ENCODE measurements at regions not wholly inside any gene's neighbourhood (a gene's known extent, or its start where the extent isn't known, plus 50 kb on each side); places are given as distances from the start of the nearest gene placed in this dataset.

DNA sequence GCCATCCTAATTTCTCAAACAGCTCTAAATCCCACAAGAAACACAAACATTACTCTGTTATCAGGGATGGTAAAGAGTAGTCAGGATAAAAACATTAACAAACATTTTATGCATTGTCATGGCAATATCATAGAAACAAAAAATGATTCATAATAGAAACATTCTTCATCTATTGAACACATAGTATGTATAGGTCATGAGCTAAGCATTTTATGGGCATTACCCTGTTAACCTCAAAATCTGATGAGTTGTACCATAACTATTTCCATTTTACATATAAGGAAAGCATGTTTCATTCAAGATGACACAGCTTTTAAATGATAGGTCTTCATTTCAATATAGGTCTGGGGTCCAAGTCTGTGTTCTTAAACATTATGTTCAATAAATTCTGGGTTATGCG, 344.9 kb downstream of the RND3 start:
- Histone ChIP-seq H3K9me3 (no peaks in the 10 kb centered on the region), H3K27me3 (no peaks in the 10 kb centered on the region), H3K27ac (no peak overlapping the region), H3K4me1 (ENCODE audit: insufficient read depth) (no peaks in the 10 kb centered on the region), H3K4me3 (no peak overlapping the region), H3K36me3 (no peaks in the 10 kb centered on the region)
- 91 to 98% (median 96%) methylated on average over 1 of the region's 1 CpG for WGBS, 3 donors
- intact Hi-C loops (cut with DNase I), result no loop called here
- DNase-seq, result no peak
- TF ChIP-seq POLR2A (IDR thresholded peaks at IDR 0.05) (no peak), EP300 (IDR thresholded peaks at IDR 0.05) (no peak)
- TF ChIP-seq, protein P1, sequence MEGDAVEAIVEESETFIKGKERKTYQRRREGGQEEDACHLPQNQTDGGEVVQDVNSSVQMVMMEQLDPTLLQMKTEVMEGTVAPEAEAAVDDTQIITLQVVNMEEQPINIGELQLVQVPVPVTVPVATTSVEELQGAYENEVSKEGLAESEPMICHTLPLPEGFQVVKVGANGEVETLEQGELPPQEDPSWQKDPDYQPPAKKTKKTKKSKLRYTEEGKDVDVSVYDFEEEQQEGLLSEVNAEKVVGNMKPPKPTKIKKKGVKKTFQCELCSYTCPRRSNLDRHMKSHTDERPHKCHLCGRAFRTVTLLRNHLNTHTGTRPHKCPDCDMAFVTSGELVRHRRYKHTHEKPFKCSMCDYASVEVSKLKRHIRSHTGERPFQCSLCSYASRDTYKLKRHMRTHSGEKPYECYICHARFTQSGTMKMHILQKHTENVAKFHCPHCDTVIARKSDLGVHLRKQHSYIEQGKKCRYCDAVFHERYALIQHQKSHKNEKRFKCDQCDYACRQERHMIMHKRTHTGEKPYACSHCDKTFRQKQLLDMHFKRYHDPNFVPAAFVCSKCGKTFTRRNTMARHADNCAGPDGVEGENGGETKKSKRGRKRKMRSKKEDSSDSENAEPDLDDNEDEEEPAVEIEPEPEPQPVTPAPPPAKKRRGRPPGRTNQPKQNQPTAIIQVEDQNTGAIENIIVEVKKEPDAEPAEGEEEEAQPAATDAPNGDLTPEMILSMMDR (IDR thresholded peaks at IDR 0.05), result no peak

- TF ChIP-seq, protein P1 (IDR thresholded peaks at IDR 0.05), result no peak
- no peak for TF ChIP-seq EP300 (IDR thresholded peaks at IDR 0.05)
- no peak for TF ChIP-seq POLR2A (IDR thresholded peaks at IDR 0.05)
- Histone ChIP-seq H3K4me1 (ENCODE audit: insufficient read depth) (no peaks in the 10 kb centered on the region), H3K36me3 (no peaks in the 10 kb centered on the region), H3K27me3 (no peaks in the 10 kb centered on the region), H3K9me3 (no peaks in the 10 kb centered on the region), H3K27ac (no peak overlapping the region), H3K4me3 (no peak overlapping the region)
- no peak for DNase-seq
- WGBS, 3 donors, result 38 to 46% (median 44%) methylated on average over 4 of the region's 4 CpGs
- intact Hi-C loops (cut with DNase I), result no loop called here
Observed at GRCh38 chr2:150141226-150142001, 346.1 kb downstream of the RND3 start.

DNA sequence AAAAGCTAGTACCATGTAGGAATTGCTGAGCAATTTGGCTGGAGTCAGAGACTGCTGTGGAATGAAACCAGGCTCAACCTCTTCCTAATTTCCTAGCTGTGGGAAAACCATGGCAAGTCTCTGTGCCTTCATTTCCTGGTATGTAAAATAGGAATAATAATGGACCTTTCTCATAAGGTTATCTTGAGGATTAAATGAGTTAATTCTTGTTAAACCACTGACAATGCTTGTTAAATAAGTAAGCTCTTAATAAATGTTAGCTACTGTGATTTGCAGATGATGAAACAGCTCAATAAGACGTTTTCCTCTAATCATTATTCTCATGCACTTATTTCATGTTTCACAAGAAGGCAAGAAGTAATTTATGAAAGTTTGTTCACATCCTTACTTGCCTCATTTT, 346.7 kb downstream of the RND3 start:
- WGBS, 3 donors, result 37 to 50% (median 38%) methylated on average over 1 of the region's 1 CpG
- DNase-seq, result no peak
- intact Hi-C loops (cut with DNase I), result no loop called here
- Histone ChIP-seq H3K27me3 (no peaks in the 10 kb centered on the region), H3K36me3 (no peaks in the 10 kb centered on the region), H3K4me1 (ENCODE audit: insufficient read depth) (no peaks in the 10 kb centered on the region), H3K27ac (no peak overlapping the region), H3K4me3 (no peak overlapping the region), H3K9me3 (no peaks in the 10 kb centered on the region)
- TF ChIP-seq POLR2A (IDR thresholded peaks at IDR 0.05), result no peak
- TF ChIP-seq EP300 (IDR thresholded peaks at IDR 0.05), result no peak
- TF ChIP-seq, protein P1 (IDR thresholded peaks at IDR 0.05), result no peak

GRCh38 chr2:150138587-150138986, 348.9 kb downstream of the RND3 start:
- no peak overlapping the region for H3K4me3 ChIP-seq
- H3K9me3 ChIP-seq, result no peaks in the 10 kb centered on the region
- intact Hi-C loops (cut with DNase I), result no loop called here
- WGBS, 3 donors, result 87 to 96% (median 89%) methylated on average over 4 of the region's 4 CpGs
- no peak overlapping the region for H3K27ac ChIP-seq
- no peaks in the 10 kb centered on the region for H3K4me1 ChIP-seq (ENCODE audit: insufficient read depth)
- TF ChIP-seq, protein P1 (IDR thresholded peaks at IDR 0.05), result no peak
- TF ChIP-seq POLR2A (IDR thresholded peaks at IDR 0.05) (no peak), EP300 (IDR thresholded peaks at IDR 0.05) (no peak)
- H3K27me3 ChIP-seq, result no peaks in the 10 kb centered on the region
- DNase-seq, result no peak
- H3K36me3 ChIP-seq, result no peaks in the 10 kb centered on the region
